ENCODE measurements at regions not wholly inside any gene's neighbourhood (a gene's known extent, or its start where the extent isn't known, plus 50 kb on each side); places are given as distances from the start of the nearest gene placed in this dataset.

DNA sequence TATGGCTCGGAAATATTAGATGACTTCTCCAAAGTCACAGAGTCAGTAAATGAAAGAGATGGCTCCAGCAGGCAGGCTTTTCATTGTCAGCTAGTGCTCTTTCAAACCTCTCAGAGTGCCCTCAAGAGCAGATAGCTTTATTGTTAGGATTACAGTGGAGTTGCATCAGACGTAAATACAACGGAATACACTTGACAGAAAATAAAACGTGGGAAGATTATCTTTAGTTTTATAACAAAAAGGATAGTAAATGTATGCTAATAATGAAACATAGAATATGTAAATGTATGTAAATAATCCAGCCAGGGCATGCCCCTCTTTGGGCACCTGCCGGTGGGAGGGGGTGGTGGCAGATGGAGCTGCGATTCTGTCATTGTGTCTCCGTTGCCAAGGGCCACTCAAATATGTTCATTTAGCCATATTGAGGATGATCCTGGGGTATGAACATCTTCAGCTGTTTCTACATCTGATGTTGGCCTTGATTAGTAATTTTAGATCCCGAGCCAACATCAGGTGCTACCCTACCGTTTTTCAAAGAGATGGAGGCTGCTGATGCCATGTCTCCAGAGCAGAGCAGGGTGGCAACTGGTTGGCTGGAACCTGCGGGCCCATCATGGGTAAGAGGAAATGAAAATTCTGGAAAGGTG lies 358.3 kb upstream of the SULF2 start:
- TF ChIP-seq, protein P1, sequence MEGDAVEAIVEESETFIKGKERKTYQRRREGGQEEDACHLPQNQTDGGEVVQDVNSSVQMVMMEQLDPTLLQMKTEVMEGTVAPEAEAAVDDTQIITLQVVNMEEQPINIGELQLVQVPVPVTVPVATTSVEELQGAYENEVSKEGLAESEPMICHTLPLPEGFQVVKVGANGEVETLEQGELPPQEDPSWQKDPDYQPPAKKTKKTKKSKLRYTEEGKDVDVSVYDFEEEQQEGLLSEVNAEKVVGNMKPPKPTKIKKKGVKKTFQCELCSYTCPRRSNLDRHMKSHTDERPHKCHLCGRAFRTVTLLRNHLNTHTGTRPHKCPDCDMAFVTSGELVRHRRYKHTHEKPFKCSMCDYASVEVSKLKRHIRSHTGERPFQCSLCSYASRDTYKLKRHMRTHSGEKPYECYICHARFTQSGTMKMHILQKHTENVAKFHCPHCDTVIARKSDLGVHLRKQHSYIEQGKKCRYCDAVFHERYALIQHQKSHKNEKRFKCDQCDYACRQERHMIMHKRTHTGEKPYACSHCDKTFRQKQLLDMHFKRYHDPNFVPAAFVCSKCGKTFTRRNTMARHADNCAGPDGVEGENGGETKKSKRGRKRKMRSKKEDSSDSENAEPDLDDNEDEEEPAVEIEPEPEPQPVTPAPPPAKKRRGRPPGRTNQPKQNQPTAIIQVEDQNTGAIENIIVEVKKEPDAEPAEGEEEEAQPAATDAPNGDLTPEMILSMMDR (IDR thresholded peaks at IDR 0.05; ENCODE audit: insufficient read depth, low read length) = no peak
- no peak for TF ChIP-seq POLR2AphosphoS5 (IDR thresholded peaks at IDR 0.05; ENCODE audit: low read depth)
- no peak for TF ChIP-seq GABPA (IDR thresholded peaks at IDR 0.05; ENCODE audit: low read depth)
